ENCODE measurements at regions not wholly inside any gene's neighbourhood (a gene's known extent, or its start where the extent isn't known, plus 50 kb on each side); places are given as distances from the start of the nearest gene placed in this dataset.

- Histone ChIP-seq H3K4me1 (ENCODE audit: control insufficient read depth, insufficient read depth, low read length) (peaks cover 14% of the 10 kb centered on the region), H3K27me3 (ENCODE audit: control insufficient read depth, insufficient read depth, low read length, poor library complexity, severe bottlenecking) (no peaks in the 10 kb centered on the region), H3K4me3 (ENCODE audit: insufficient read depth, low read depth, low read length) (no peak overlapping the region), H3K27ac (ENCODE audit: insufficient read depth, low read depth, low read length, poor library complexity, severe bottlenecking) (no peak overlapping the region), H3K36me3 (ENCODE audit: control insufficient read depth, insufficient read depth, low read length) (no peaks in the 10 kb centered on the region), H3K9me3 (ENCODE audit: control insufficient read depth, low read length) (no peaks in the 10 kb centered on the region)
- WGBS, 2 experiments, result 92 to 93% methylated on average over 2 to 3 of the region's 3 CpGs
These were observed 585.3 kb upstream of the GRAMD2B start for GRCh38 chr5:125837866-125838265.

DNA sequence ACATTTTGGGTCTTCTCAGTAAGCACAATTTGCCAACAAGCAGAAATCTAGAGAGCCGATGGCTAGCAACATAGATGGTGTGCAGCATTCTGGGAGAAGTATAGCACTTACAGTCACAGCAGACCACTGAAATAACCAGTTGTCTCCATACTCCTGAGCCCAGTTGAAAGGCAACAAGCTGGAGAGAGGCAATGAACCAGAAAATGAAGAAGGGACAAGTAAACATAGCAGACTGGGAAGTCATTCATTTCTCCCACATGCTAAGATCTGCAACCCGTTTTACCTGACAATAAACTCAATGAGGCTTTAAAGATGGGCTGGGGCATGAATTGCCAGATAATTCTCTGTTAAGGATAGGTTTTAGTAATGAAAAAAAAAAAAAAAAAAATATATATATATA is 575.6 kb upstream of the GRAMD2B start:
- no peak overlapping the region for H3K4me3 ChIP-seq (ENCODE audit: insufficient read depth, low read depth, low read length)
- no peak overlapping the region for H3K27ac ChIP-seq (ENCODE audit: insufficient read depth, low read depth, low read length, poor library complexity, severe bottlenecking)
- 82 to 97% methylated on average over 1 to 2 of the region's 2 CpGs for WGBS, 2 experiments
- no peaks in the 10 kb centered on the region for H3K9me3 ChIP-seq (ENCODE audit: control insufficient read depth, low read length)
- no peaks in the 10 kb centered on the region for H3K27me3 ChIP-seq (ENCODE audit: control insufficient read depth, insufficient read depth, low read length, poor library complexity, severe bottlenecking)
- no peaks in the 10 kb centered on the region for H3K4me1 ChIP-seq (ENCODE audit: control insufficient read depth, insufficient read depth, low read length)
- H3K36me3 ChIP-seq (ENCODE audit: control insufficient read depth, insufficient read depth, low read length), result no peaks in the 10 kb centered on the region

GRCh38 chr5:125848751-125849150 is 574.5 kb upstream of the GRAMD2B start:
- Histone ChIP-seq H3K27ac (ENCODE audit: insufficient read depth, low read depth, low read length, poor library complexity, severe bottlenecking) (no peak overlapping the region), H3K36me3 (ENCODE audit: control insufficient read depth, insufficient read depth, low read length) (no peaks in the 10 kb centered on the region), H3K4me1 (ENCODE audit: control insufficient read depth, insufficient read depth, low read length) (no peaks in the 10 kb centered on the region), H3K9me3 (ENCODE audit: control insufficient read depth, low read length) (no peaks in the 10 kb centered on the region), H3K27me3 (ENCODE audit: control insufficient read depth, insufficient read depth, low read length, poor library complexity, severe bottlenecking) (no peaks in the 10 kb centered on the region), H3K4me3 (ENCODE audit: insufficient read depth, low read depth, low read length) (no peak overlapping the region)
- WGBS, 2 experiments, result 90 to 92% methylated on average over 2 of the region's 2 CpGs

- H3K9me3 ChIP-seq (ENCODE audit: control insufficient read depth, low read length), result no peaks in the 10 kb centered on the region
- H3K4me1 ChIP-seq (ENCODE audit: control insufficient read depth, insufficient read depth, low read length), result no peaks in the 10 kb centered on the region
- no peaks in the 10 kb centered on the region for H3K27me3 ChIP-seq (ENCODE audit: control insufficient read depth, insufficient read depth, low read length, poor library complexity, severe bottlenecking)
- 75% methylated on average over 2 of the region's 3 CpGs; no CpG with 5 or more reads in 1 of the 2 experiments for WGBS, 2 experiments
- no peak overlapping the region for H3K27ac ChIP-seq (ENCODE audit: insufficient read depth, low read depth, low read length, poor library complexity, severe bottlenecking)
- H3K36me3 ChIP-seq (ENCODE audit: control insufficient read depth, insufficient read depth, low read length), result no peaks in the 10 kb centered on the region
- no peak overlapping the region for H3K4me3 ChIP-seq (ENCODE audit: insufficient read depth, low read depth, low read length)
These were observed 566.3 kb upstream of the GRAMD2B start for GRCh38 chr5:125856949-125857348.

DNA sequence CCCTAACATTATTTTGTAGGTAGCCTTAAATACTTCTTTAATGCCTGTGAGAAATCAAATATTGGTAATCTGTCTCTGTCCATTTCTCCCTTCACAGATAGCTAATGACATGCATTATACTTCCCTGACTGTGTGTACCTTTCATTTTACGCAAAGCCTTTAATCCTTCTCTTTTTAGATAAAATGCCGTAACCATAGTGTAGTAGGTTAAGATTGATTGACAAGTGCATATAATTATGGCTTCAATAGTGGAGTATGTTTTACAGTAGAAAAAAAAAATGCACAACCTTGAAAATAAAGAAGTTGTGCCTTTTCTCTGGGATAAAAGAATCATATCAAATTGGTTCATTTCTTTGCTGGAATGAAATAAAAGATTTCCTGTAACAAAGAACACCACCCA is 559.6 kb upstream of the GRAMD2B start:
- WGBS, 2 experiments, result 95 to 100% methylated on average over 1 to 2 of the region's 2 CpGs
- Histone ChIP-seq H3K36me3 (ENCODE audit: control insufficient read depth, insufficient read depth, low read length) (no peaks in the 10 kb centered on the region), H3K27ac (ENCODE audit: insufficient read depth, low read depth, low read length, poor library complexity, severe bottlenecking) (no peak overlapping the region), H3K4me1 (ENCODE audit: control insufficient read depth, insufficient read depth, low read length) (no peaks in the 10 kb centered on the region), H3K4me3 (ENCODE audit: insufficient read depth, low read depth, low read length) (no peak overlapping the region), H3K9me3 (ENCODE audit: control insufficient read depth, low read length) (no peaks in the 10 kb centered on the region), H3K27me3 (ENCODE audit: control insufficient read depth, insufficient read depth, low read length, poor library complexity, severe bottlenecking) (no peaks in the 10 kb centered on the region)

GRCh38 chr5:125865166-125865815 is 557.9 kb upstream of the GRAMD2B start:
- Histone ChIP-seq H3K4me1 (ENCODE audit: control insufficient read depth, insufficient read depth, low read length) (no peaks in the 10 kb centered on the region), H3K27ac (ENCODE audit: insufficient read depth, low read depth, low read length, poor library complexity, severe bottlenecking) (no peak overlapping the region), H3K9me3 (ENCODE audit: control insufficient read depth, low read length) (no peaks in the 10 kb centered on the region), H3K4me3 (ENCODE audit: insufficient read depth, low read depth, low read length) (no peak overlapping the region), H3K27me3 (ENCODE audit: control insufficient read depth, insufficient read depth, low read length, poor library complexity, severe bottlenecking) (no peaks in the 10 kb centered on the region), H3K36me3 (ENCODE audit: control insufficient read depth, insufficient read depth, low read length) (no peaks in the 10 kb centered on the region)
- WGBS, 2 experiments, result 64 to 66% methylated on average over 4 of the region's 4 CpGs

- WGBS, 2 experiments, result 80 to 90% methylated on average over 1 of the region's 1 CpG
- H3K4me1 ChIP-seq (ENCODE audit: control insufficient read depth, insufficient read depth, low read length), result no peaks in the 10 kb centered on the region
- H3K27ac ChIP-seq (ENCODE audit: insufficient read depth, low read depth, low read length, poor library complexity, severe bottlenecking), result no peak overlapping the region
- no peaks in the 10 kb centered on the region for H3K36me3 ChIP-seq (ENCODE audit: control insufficient read depth, insufficient read depth, low read length)
- no peak overlapping the region for H3K4me3 ChIP-seq (ENCODE audit: insufficient read depth, low read depth, low read length)
- H3K27me3 ChIP-seq (ENCODE audit: control insufficient read depth, insufficient read depth, low read length, poor library complexity, severe bottlenecking), result no peaks in the 10 kb centered on the region
- no peaks in the 10 kb centered on the region for H3K9me3 ChIP-seq (ENCODE audit: control insufficient read depth, low read length)
These were observed 555.2 kb upstream of the GRAMD2B start for GRCh38 chr5:125868036-125868435.

- H3K27ac ChIP-seq (ENCODE audit: insufficient read depth, low read depth, low read length, poor library complexity, severe bottlenecking), result no peak overlapping the region
- no peaks in the 10 kb centered on the region for H3K9me3 ChIP-seq (ENCODE audit: control insufficient read depth, low read length)
- H3K27me3 ChIP-seq (ENCODE audit: control insufficient read depth, insufficient read depth, low read length, poor library complexity, severe bottlenecking), result no peaks in the 10 kb centered on the region
- 57 to 59% methylated on average over 2 of the region's 2 CpGs for WGBS, 2 experiments
- H3K4me1 ChIP-seq (ENCODE audit: control insufficient read depth, insufficient read depth, low read length), result no peaks in the 10 kb centered on the region
- no peak overlapping the region for H3K4me3 ChIP-seq (ENCODE audit: insufficient read depth, low read depth, low read length)
- no peaks in the 10 kb centered on the region for H3K36me3 ChIP-seq (ENCODE audit: control insufficient read depth, insufficient read depth, low read length)
These were observed 553.0 kb upstream of the GRAMD2B start for GRCh38 chr5:125870256-125870655.

DNA sequence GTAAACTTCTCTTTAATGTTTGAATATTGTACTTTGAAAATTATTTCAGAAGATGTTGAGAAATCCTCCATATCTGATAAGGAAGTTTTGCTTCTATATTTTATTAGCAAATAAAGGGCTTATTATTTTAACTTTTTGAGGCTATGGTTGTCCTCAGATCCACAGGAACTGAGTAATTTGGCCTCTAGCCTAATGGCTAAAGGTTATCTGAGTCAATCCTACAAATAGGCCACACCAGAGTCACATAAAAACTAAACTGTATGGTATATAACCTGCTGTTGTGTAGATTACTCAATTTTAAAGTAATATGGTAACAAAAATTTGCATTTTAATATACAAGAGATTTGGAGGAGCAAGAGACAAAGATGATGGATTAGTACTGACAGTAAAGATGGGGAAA is 549.2 kb upstream of the GRAMD2B start:
- Histone ChIP-seq H3K4me1 (ENCODE audit: control insufficient read depth, insufficient read depth, low read length) (no peaks in the 10 kb centered on the region), H3K27me3 (ENCODE audit: control insufficient read depth, insufficient read depth, low read length, poor library complexity, severe bottlenecking) (no peaks in the 10 kb centered on the region), H3K4me3 (ENCODE audit: insufficient read depth, low read depth, low read length) (no peak overlapping the region)

DNA sequence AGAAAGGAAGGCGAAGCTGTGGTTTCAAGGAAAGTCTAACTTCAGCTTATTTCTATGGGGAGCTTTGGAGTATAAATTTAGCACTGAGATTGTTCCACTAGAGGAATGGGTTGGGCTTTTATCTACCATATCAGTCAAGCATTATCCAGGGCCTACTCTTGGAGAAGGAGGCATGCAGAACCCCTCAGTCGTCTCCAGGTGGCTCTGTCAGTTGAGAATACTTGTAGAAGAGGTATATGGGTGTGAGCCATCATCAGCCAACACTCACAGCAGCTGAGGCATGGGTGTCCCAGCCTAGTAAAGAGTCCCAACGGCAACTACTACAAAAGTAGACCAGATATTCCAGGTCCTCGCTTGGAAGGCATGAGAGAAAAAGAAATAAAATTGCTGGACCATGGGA is 548.5 kb upstream of the GRAMD2B start:
- no peaks in the 10 kb centered on the region for H3K27me3 ChIP-seq (ENCODE audit: control insufficient read depth, insufficient read depth, low read length, poor library complexity, severe bottlenecking)
- H3K4me1 ChIP-seq (ENCODE audit: control insufficient read depth, insufficient read depth, low read length), result no peaks in the 10 kb centered on the region
- no peaks in the 10 kb centered on the region for H3K9me3 ChIP-seq (ENCODE audit: control insufficient read depth, low read length)
- H3K36me3 ChIP-seq (ENCODE audit: control insufficient read depth, insufficient read depth, low read length), result no peaks in the 10 kb centered on the region
- H3K4me3 ChIP-seq (ENCODE audit: insufficient read depth, low read depth, low read length), result no peak overlapping the region
- H3K27ac ChIP-seq (ENCODE audit: insufficient read depth, low read depth, low read length, poor library complexity, severe bottlenecking), result no peak overlapping the region
- 81 to 88% methylated on average over 3 to 4 of the region's 4 CpGs for WGBS, 2 experiments

More for the DNA sequence above, 549.2 kb upstream of the GRAMD2B start:
- H3K36me3 ChIP-seq (ENCODE audit: control insufficient read depth, insufficient read depth, low read length), result no peaks in the 10 kb centered on the region
- no peaks in the 10 kb centered on the region for H3K9me3 ChIP-seq (ENCODE audit: control insufficient read depth, low read length)
- no peak overlapping the region for H3K27ac ChIP-seq (ENCODE audit: insufficient read depth, low read depth, low read length, poor library complexity, severe bottlenecking)

DNA sequence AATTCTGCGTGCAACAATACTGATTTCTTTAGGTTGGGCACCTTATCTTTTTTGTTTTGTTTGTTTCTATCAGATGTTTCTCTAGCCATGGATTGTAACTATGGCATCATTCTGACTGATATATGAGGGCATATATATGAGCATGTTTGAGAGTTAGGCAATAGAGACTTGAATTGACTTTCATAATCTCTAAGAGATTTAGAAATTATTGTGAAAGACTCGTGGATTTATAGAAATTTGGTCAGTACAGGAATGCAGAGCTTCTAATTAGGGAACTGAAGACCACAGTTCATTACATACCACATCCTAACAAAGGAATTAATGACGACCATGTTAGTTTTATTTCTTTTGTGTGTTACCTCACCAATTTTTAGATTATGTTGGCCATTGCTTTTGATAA is 546.0 kb upstream of the GRAMD2B start:
- WGBS, 2 experiments, result 93 to 100% methylated on average over 1 to 2 of the region's 3 CpGs

More for the DNA sequence above, 546.0 kb upstream of the GRAMD2B start:
- Histone ChIP-seq H3K36me3 (ENCODE audit: control insufficient read depth, insufficient read depth, low read length) (no peaks in the 10 kb centered on the region), H3K9me3 (ENCODE audit: control insufficient read depth, low read length) (no peaks in the 10 kb centered on the region), H3K4me1 (ENCODE audit: control insufficient read depth, insufficient read depth, low read length) (no peaks in the 10 kb centered on the region), H3K27me3 (ENCODE audit: control insufficient read depth, insufficient read depth, low read length, poor library complexity, severe bottlenecking) (no peaks in the 10 kb centered on the region), H3K27ac (ENCODE audit: insufficient read depth, low read depth, low read length, poor library complexity, severe bottlenecking) (no peak overlapping the region), H3K4me3 (ENCODE audit: insufficient read depth, low read depth, low read length) (no peak overlapping the region)

Measured in ectodermal cell (in vitro differentiated cells).